ENCODE measurements at regions not wholly inside any gene's neighbourhood (a gene's known extent, or its start where the extent isn't known, plus 50 kb on each side); places are given as distances from the start of the nearest gene placed in this dataset.
"Not testable (repeated sequence)": the region's sequence is repeated elsewhere in the genome, so short reads cannot be mapped to it uniquely, and the experiment has no call there.

GRCh38 chr12:67893022-67893580, 96.1 kb upstream of the IFNG-AS1 start:
- TF ChIP-seq POLR2AphosphoS5 (IDR thresholded peaks at IDR 0.05) (no peak), CTCF (IDR thresholded peaks at IDR 0.05 in 8 of 11, conservative IDR thresholded peaks at IDR 0.05 in 3 of 11) (no peak), POLR2A (IDR thresholded peaks at IDR 0.05) (no peak)
- no peak for DNase-seq
- Histone ChIP-seq H3K36me3 (no peaks in the 10 kb centered on the region), H3K4me1 (no peaks in the 10 kb centered on the region), H3K4me3 (no peak overlapping the region), H3K27ac (no peak overlapping the region), H3K27me3 (replicated peaks in 1 of 7) (no peaks in the 10 kb centered on the region), H3K9me3 (no peaks in the 10 kb centered on the region)
- 66 to 82% (median 77%) methylated on average over 7 of the region's 7 CpGs for WGBS, 5 donors
- intact Hi-C loops (cut with DNase I; ENCODE audit: low total_unique reads), result no loop called here

GRCh38 chr12:67900418-67900817, 88.8 kb upstream of the IFNG-AS1 start:
- DNase-seq; H3K36me3 ChIP-seq; H3K27me3 ChIP-seq (replicated peaks in 1 of 7); H3K4me1 ChIP-seq; H3K27ac ChIP-seq; H3K4me3 ChIP-seq; H3K9me3 ChIP-seq; intact Hi-C loops (cut with DNase I; ENCODE audit: low total_unique reads): not testable (repeated sequence)
- WGBS, 5 donors, result 79 to 94% (median 90%) methylated on average over 12 to 13 of the region's 13 CpGs

- no peak for TF ChIP-seq CTCF (IDR thresholded peaks at IDR 0.05 in 8 of 11, conservative IDR thresholded peaks at IDR 0.05 in 3 of 11)
- TF ChIP-seq POLR2AphosphoS5 (IDR thresholded peaks at IDR 0.05), result no peak
- TF ChIP-seq POLR2A (IDR thresholded peaks at IDR 0.05), result no peak
- peaks cover 0 to 4% (median 0%) of the 10 kb centered on the region in 8 donors for H3K9me3 ChIP-seq
- DNase-seq, result no peak
- H3K27me3 ChIP-seq (replicated peaks in 1 of 7), result no peaks in the 10 kb centered on the region
- intact Hi-C loops (cut with DNase I; ENCODE audit: low total_unique reads), result no loop called here
- H3K36me3 ChIP-seq, result no peaks in the 10 kb centered on the region
- no peak overlapping the region for H3K4me3 ChIP-seq
- H3K27ac ChIP-seq, result no peak overlapping the region
- H3K4me1 ChIP-seq, result no peaks in the 10 kb centered on the region
- 77 to 82% (median 80%) methylated on average over 4 of the region's 4 CpGs for WGBS, 5 donors
Measured at GRCh38 chr12:67909091-67909531, 80.1 kb upstream of the IFNG-AS1 start.

- TF ChIP-seq POLR2AphosphoS5 (IDR thresholded peaks at IDR 0.05), result no peak
- TF ChIP-seq POLR2A (IDR thresholded peaks at IDR 0.05), result no peak
- TF ChIP-seq CTCF (IDR thresholded peaks at IDR 0.05 in 8 of 11, conservative IDR thresholded peaks at IDR 0.05 in 3 of 11), result no peak
- no peaks in the 10 kb centered on the region for H3K27me3 ChIP-seq (replicated peaks in 1 of 7)
- no peaks in the 10 kb centered on the region for H3K4me1 ChIP-seq
- intact Hi-C loops (cut with DNase I; ENCODE audit: low total_unique reads), result no loop called here
- WGBS, 5 donors, result 59 to 80% (median 72%) methylated on average over 2 of the region's 2 CpGs
- H3K27ac ChIP-seq, result no peak overlapping the region
- DNase-seq, result no peak
- H3K36me3 ChIP-seq, result no peaks in the 10 kb centered on the region
- H3K9me3 ChIP-seq, result peaks cover 0 to 4% (median 0%) of the 10 kb centered on the region in 8 donors
- H3K4me3 ChIP-seq, result no peak overlapping the region
Measured at GRCh38 chr12:67909681-67910080, 79.6 kb upstream of the IFNG-AS1 start.

Measured in spleen (tissue), 11 donors.